NB4 (cell line): ENCODE measurements at regions not wholly inside any gene's neighbourhood (a gene's known extent, or its start where the extent isn't known, plus 50 kb on each side); places are given as distances from the start of the nearest gene placed in this dataset.

Experiments used
- CTCF ChIP-seq: IDR thresholded peaks from one replicate; pipeline ENCODE4 v1.5.1; 2012; ENCODE audit warnings: low read depth, low read length
- MYC ChIP-seq: IDR thresholded peaks from 2 replicates; pipeline ENCODE4 v1.6.1; 2011; ENCODE audit warnings: low read depth, low read length
- POLR2A ChIP-seq: IDR thresholded peaks from 2 replicates; pipeline ENCODE4 v1.6.1; 2011; ENCODE audit warnings: mild to moderate bottlenecking; ENCODE audit not compliant: insufficient read length; ENCODE audit errors: extremely low read depth

- TF ChIP-seq CTCF (no peak), POLR2A (no peak), MYC (no peak)
Measured at GRCh38 chr3:74756674-74757073, 142.2 kb upstream of the CNTN3 start.
